ENCODE measurements at regions not wholly inside any gene's neighbourhood (a gene's known extent, or its start where the extent isn't known, plus 50 kb on each side); places are given as distances from the start of the nearest gene placed in this dataset.
A peak's percentile ranks its signal among the peaks of the same experiment; 100 is the strongest.

DNA sequence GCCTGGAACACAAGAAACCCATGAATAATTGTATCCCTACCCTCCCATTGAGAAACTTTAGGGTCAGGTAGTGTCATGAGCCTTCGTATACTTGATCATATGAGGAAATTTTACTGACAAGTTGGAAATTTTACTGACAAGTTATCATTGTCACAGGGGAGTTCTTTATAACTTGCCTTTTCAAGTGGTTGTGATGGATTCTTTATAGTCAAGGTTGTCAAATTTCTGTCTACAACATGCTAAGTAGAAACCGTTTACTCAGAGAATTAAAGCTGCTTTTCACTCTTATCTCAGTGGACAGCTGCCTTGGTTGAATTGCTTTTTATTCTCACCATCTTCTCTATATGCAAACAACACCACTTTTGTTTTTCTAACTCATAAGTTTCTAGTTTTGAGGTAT, 1286.4 kb downstream of the EPHA7 start:
- Histone ChIP-seq H3K4me2 (no peak overlapping the region), H3K36me3 (no peaks in the 10 kb centered on the region), H3K4me3 (no peak overlapping the region), H3K9ac (no peak overlapping the region), H4K20me1 (no peaks in the 10 kb centered on the region), H3K9me3 (replicated peaks in 1 of 11) (no peaks in the 10 kb centered on the region), H3K4me1 (peaks cover 0 to 12% (median 0%) of the 10 kb centered on the region in 10 experiments; a peak in 4 of 20 replicates), H3K27ac (no peak overlapping the region), H3K27me3 (no peaks in the 10 kb centered on the region)
- TF ChIP-seq Cebpa-rat (IDR thresholded peaks at IDR 0.05), result no peak

DNA sequence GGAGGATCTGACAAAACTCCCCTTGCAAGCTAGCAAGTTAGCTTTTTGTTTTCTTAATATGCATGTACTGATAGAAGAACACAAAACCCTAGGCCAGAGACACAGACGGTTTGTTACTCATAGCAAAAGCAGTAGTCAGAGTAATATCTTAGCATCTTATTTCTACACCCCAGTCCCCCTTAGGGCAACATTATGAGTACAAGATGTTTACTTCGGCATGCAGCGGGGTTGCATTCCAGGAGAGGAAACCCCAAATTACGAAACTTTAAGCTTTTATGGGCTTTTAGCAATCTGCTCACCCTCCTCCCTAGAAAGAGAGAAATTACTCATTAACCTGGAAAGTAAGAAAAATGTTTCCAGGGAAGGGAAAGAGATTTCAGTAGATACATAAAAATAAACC, 1286.9 kb downstream of the EPHA7 start:
- no peaks in the 10 kb centered on the region for H3K9me3 ChIP-seq (replicated peaks in 1 of 11)
- no peaks in the 10 kb centered on the region for H4K20me1 ChIP-seq
- H3K36me3 ChIP-seq, result no peaks in the 10 kb centered on the region
- H3K27ac ChIP-seq, result no peak overlapping the region
- H3K4me3 ChIP-seq, result no peak overlapping the region
- no peak for TF ChIP-seq Cebpa-rat (IDR thresholded peaks at IDR 0.05)
- peaks cover 0 to 16% (median 0%) of the 10 kb centered on the region in 10 experiments; a peak in 4 of 20 replicates for H3K4me1 ChIP-seq
- H3K9ac ChIP-seq, result no peak overlapping the region
- no peak overlapping the region for H3K4me2 ChIP-seq
- no peaks in the 10 kb centered on the region for H3K27me3 ChIP-seq

DNA sequence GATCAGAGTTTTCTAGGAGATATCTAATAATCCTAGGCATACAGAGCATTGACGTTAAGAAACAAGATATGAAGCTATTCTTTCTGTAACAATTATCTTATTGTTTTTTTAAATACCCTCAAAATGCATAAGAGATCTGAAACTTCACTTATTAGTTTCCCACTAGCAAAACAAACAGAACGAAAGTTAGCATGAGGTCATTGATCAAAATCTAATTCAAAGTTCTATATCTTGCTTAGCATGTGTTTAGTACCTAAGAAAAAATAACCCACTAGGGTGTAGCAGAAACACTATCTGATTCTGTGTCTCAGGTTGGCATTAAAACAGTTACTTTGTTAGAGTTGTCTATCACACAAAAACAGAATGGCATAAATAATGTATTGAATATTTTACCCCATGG, 1288.4 kb downstream of the EPHA7 start:
- Histone ChIP-seq H3K9me3 (replicated peaks in 1 of 11) (no peaks in the 10 kb centered on the region), H3K9ac (no peak overlapping the region), H3K27me3 (no peaks in the 10 kb centered on the region), H4K20me1 (no peaks in the 10 kb centered on the region), H3K4me2 (no peak overlapping the region), H3K36me3 (no peaks in the 10 kb centered on the region), H3K4me1 (peaks cover 0 to 16% (median 0%) of the 10 kb centered on the region in 10 experiments; a peak in 4 of 20 replicates), H3K27ac (no peak overlapping the region), H3K4me3 (no peak overlapping the region)
- no peak for TF ChIP-seq Cebpa-rat (IDR thresholded peaks at IDR 0.05)

DNA sequence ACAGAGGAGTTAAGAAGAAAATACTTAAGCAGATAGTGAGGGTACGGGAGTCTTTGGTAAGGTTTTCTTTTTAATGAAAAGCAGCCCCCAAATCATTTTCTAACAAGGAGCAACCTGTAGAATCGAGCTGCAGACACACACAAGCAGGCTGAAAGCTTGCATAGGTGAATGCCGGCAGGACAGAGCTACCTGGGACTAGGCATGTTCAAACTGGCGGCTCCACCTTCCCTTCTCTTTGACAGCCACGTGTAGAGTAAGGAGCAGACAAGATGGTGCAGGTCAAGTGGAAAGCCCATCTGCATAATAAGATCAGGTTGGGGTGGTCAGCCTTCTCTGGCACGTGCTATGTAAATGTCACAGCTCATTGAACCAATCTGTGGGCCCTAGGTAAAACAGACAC, 1292.4 kb downstream of the EPHA7 start:
- Histone ChIP-seq H4K20me1 (no peaks in the 10 kb centered on the region), H3K27me3 (no peaks in the 10 kb centered on the region), H3K9ac (no peak overlapping the region), H3K36me3 (no peaks in the 10 kb centered on the region), H3K27ac (no peak overlapping the region), H3K4me3 (no peak overlapping the region), H3K4me2 (peak overlapping the region in 1 of 11 experiments; percentile 13; a peak in 1 of 22 replicates), H3K9me3 (replicated peaks in 1 of 11) (no peaks in the 10 kb centered on the region), H3K4me1 (peaks cover 0 to 16% (median 0%) of the 10 kb centered on the region in 10 experiments; a peak in 4 of 20 replicates)
- no peak for TF ChIP-seq Cebpa-rat (IDR thresholded peaks at IDR 0.05)

DNA sequence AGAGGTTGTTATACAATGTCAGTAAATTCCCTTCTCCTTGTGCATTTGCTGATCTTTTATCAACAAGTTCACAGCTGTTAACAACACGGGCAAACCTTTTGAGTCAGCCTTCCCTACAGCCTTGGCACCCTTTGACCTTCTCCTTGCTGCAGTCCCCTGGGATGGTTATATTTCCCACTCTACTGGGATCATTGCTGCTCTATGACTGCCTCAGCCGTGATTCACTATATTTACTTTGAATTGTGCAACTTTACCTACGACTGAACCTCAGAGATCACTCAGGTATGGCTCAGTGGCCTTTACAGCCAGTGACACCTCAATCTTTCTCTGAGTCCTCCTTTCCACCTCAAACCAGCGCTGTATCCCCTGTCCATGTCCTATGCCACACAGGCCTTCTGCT, 1293.3 kb downstream of the EPHA7 start:
- Histone ChIP-seq H4K20me1 (no peaks in the 10 kb centered on the region), H3K9ac (no peak overlapping the region), H3K4me1 (peaks cover 0 to 16% (median 0%) of the 10 kb centered on the region in 10 experiments; a peak in 4 of 20 replicates), H3K27ac (no peak overlapping the region), H3K4me2 (peak overlapping the region in 1 of 11 experiments; percentile 13; a peak in 1 of 22 replicates), H3K4me3 (no peak overlapping the region), H3K36me3 (no peaks in the 10 kb centered on the region), H3K9me3 (replicated peaks in 1 of 11) (no peaks in the 10 kb centered on the region), H3K27me3 (no peaks in the 10 kb centered on the region)
- TF ChIP-seq Cebpa-rat (IDR thresholded peaks at IDR 0.05), result no peak

DNA sequence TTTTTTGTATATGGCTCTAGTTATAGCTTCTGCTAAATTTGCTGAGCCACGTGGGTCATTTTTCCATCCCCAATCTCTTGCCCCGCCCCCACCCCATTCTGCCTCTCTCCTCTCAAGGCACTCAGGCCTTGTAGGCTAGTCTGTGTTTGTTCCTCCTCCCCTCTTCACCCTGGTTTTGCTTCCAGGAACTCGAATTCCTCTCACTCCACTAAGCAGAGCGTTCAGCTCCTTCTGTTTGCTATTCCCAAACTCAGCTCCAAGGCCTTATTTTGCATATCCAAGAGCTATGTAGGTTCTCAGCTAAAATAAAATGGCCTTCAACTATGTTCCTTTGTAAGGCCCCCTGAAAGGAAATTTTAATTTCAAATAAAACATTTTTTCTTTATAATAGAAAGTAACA, 1293.7 kb downstream of the EPHA7 start:
- H3K4me1 ChIP-seq, result peaks cover 0 to 16% (median 0%) of the 10 kb centered on the region in 10 experiments; a peak in 4 of 20 replicates
- no peak overlapping the region for H3K4me3 ChIP-seq
- no peaks in the 10 kb centered on the region for H3K36me3 ChIP-seq
- no peaks in the 10 kb centered on the region for H3K9me3 ChIP-seq (replicated peaks in 1 of 11)
- no peaks in the 10 kb centered on the region for H4K20me1 ChIP-seq
- no peaks in the 10 kb centered on the region for H3K27me3 ChIP-seq
- H3K4me2 ChIP-seq, result no peak overlapping the region
- TF ChIP-seq Cebpa-rat (IDR thresholded peaks at IDR 0.05), result no peak
- no peak overlapping the region for H3K27ac ChIP-seq
- H3K9ac ChIP-seq, result no peak overlapping the region

DNA sequence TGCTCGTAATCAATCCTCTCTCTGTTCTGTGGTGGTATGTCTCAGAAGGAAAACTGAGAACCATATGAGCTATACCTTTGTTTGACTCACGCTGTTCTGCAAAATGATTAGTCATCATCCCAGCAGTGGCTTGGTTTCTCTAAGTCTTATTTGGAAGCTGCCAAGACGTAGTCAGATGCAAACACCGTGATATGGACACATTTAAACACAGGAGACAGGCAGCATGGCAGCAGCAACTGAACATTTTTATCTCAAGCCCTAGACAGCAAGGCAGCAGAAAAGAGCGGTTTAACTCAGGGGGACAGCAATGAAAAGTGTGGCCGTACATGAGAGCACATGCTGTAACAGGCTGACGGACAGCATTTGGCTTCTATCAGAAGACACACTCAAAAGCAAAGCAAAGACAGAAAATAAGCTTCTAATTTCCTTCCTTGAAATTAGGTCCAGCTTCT, 1295.1 kb downstream of the EPHA7 start:
- no peak overlapping the region for H3K27ac ChIP-seq
- H3K36me3 ChIP-seq, result no peaks in the 10 kb centered on the region
- no peak overlapping the region for H3K4me2 ChIP-seq
- H4K20me1 ChIP-seq, result no peaks in the 10 kb centered on the region
- H3K27me3 ChIP-seq, result no peaks in the 10 kb centered on the region
- no peak for TF ChIP-seq Cebpa-rat (IDR thresholded peaks at IDR 0.05)
- H3K9me3 ChIP-seq (replicated peaks in 1 of 11), result no peaks in the 10 kb centered on the region
- H3K4me1 ChIP-seq, result peaks cover 0 to 16% (median 0%) of the 10 kb centered on the region in 10 experiments; a peak in 4 of 20 replicates
- H3K9ac ChIP-seq, result no peak overlapping the region
- H3K4me3 ChIP-seq, result no peak overlapping the region

DNA sequence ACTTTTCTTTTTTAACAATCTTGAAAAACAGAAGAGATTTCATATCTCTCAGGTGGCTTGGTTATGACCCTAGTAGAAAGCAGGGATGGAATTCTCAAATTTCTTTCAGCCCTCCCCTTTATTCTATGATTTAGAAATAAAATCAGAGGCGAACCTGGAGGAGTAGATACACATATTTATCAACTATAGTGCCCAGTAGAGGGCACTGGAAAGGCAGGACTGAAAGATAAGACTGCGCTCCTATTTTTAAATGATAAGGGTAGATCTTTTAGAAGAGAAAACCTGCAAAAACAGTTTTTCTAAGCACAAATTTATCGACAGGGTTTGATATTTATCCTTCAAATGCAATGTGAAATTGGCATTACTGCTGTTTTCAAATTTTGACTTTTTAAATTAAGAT, 1296.6 kb downstream of the EPHA7 start:
- H3K9me3 ChIP-seq (replicated peaks in 1 of 11), result no peaks in the 10 kb centered on the region
- peaks cover 0 to 6% (median 0%) of the 10 kb centered on the region in 10 experiments; a peak in 3 of 20 replicates for H3K4me1 ChIP-seq
- no peak overlapping the region for H3K4me2 ChIP-seq
- no peak for TF ChIP-seq Cebpa-rat (IDR thresholded peaks at IDR 0.05)
- no peaks in the 10 kb centered on the region for H3K36me3 ChIP-seq
- no peak overlapping the region for H3K9ac ChIP-seq
- H3K27ac ChIP-seq, result no peak overlapping the region
- no peak overlapping the region for H3K4me3 ChIP-seq
- H3K27me3 ChIP-seq, result no peaks in the 10 kb centered on the region
- H4K20me1 ChIP-seq, result no peaks in the 10 kb centered on the region

DNA sequence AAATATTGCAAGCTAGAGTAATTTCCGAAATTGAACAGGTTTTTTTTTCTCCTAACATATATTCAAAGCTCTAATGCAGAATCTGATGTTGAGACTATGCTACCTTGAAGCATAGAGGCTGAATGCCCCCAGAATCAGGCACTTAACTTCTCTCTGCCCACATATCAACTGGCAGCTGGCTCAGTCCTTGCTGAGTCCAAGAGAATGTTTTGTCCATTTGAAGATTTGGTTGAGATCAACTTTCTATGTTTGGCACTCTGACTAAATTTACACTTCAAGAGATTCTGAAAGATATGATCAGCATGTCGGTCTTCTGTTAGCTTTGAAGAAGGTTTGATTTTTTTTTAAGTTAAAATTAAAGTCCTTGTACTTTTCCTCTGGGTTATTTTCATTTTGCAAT, 1298.1 kb downstream of the EPHA7 start:
- Histone ChIP-seq H3K9ac (no peak overlapping the region), H3K27ac (no peak overlapping the region), H3K4me2 (no peak overlapping the region), H3K4me1 (peaks cover 0 to 5% (median 0%) of the 10 kb centered on the region in 10 experiments; a peak in 6 of 20 replicates), H3K36me3 (no peaks in the 10 kb centered on the region), H4K20me1 (no peaks in the 10 kb centered on the region), H3K27me3 (no peaks in the 10 kb centered on the region), H3K9me3 (replicated peaks in 1 of 11) (no peaks in the 10 kb centered on the region), H3K4me3 (no peak overlapping the region)
- no peak for TF ChIP-seq Cebpa-rat (IDR thresholded peaks at IDR 0.05)

DNA sequence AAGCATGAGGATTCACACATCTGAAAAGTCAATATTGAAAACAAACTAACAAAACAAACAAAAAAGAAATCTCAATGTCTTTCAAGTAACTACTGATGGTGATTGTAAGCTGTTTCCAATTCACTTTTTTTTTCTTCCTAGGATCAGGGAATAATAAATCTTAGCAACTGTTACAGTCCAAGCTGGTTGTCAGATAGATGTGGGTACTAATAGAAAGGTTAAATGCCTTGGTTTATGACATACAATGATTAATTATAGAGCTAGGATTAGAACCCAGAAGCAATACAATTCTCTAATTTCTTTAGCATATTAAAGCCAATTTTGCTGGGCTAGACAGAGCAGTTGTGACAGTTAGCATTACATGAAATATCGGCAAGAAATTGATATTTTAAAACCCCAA, 1301.6 kb downstream of the EPHA7 start:
- Histone ChIP-seq H3K27me3 (no peaks in the 10 kb centered on the region), H3K9me3 (replicated peaks in 1 of 11) (no peaks in the 10 kb centered on the region), H3K36me3 (no peaks in the 10 kb centered on the region), H4K20me1 (no peaks in the 10 kb centered on the region), H3K4me1 (peaks cover 0 to 7% (median 0%) of the 10 kb centered on the region in 10 experiments; a peak in 6 of 20 replicates), H3K4me3 (no peak overlapping the region), H3K4me2 (no peak overlapping the region), H3K27ac (no peak overlapping the region), H3K9ac (no peak overlapping the region)
- no peak for TF ChIP-seq Cebpa-rat (IDR thresholded peaks at IDR 0.05)

Measured in BLaER1 treated with 17β-estradiol and CSF1 and Interleukin-3, amounts not matched to agents 10 nM and 100 nM (cell line).